Activated CD4-positive, alpha-beta T cell treated with anti-CD3 and anti-CD28 coated beads for 48 hours (primary cell): ENCODE measurements at regions not wholly inside any gene's neighbourhood (a gene's known extent, or its start where the extent isn't known, plus 50 kb on each side); places are given as distances from the start of the nearest gene placed in this dataset.
"Not testable (repeated sequence)": the region's sequence is repeated elsewhere in the genome, so short reads cannot be mapped to it uniquely, and the experiment has no call there.

Experiments used
- DNase-seq: peaks from one replicate; pipeline ENCODE4 v3.0.0-alpha.2; 2020

GRCh38 chr13:80840316-80840976 lies 499.5 kb upstream of the SPRY2 start:
- DNase-seq, result no peak

GRCh38 chr13:80835902-80836301 lies 495.0 kb upstream of the SPRY2 start:
- DNase-seq, result no peak

- DNase-seq, result no peak
Observed at GRCh38 chr13:80830431-80830830, 489.5 kb upstream of the SPRY2 start.

- no peak for DNase-seq
Observed at GRCh38 chr13:80828759-80829158, 487.8 kb upstream of the SPRY2 start.

GRCh38 chr13:80825276-80825675 lies 484.4 kb upstream of the SPRY2 start:
- no peak for DNase-seq

- no peak for DNase-seq
Observed at GRCh38 chr13:80824229-80824628, 483.3 kb upstream of the SPRY2 start.

- DNase-seq, result no peak
Observed at GRCh38 chr13:80823472-80823871, 482.5 kb upstream of the SPRY2 start.

GRCh38 chr13:80821466-80821865 lies 480.5 kb upstream of the SPRY2 start:
- no peak for DNase-seq

- DNase-seq, result no peak
Observed at GRCh38 chr13:80817979-80818378, 477.1 kb upstream of the SPRY2 start.

GRCh38 chr13:80814541-80814940 lies 473.6 kb upstream of the SPRY2 start:
- DNase-seq, result no peak

- not testable (repeated sequence) for DNase-seq
Observed at GRCh38 chr13:80810294-80810693, 469.4 kb upstream of the SPRY2 start.

GRCh38 chr13:80802946-80803345 lies 462.0 kb upstream of the SPRY2 start:
- DNase-seq, result no peak

GRCh38 chr13:80798576-80799133 lies 457.7 kb upstream of the SPRY2 start:
- DNase-seq, result no peak

- no peak for DNase-seq
Observed at GRCh38 chr13:80787604-80788003, 446.7 kb upstream of the SPRY2 start.

- DNase-seq, result no peak
Observed at GRCh38 chr13:80783926-80784565, 443.1 kb upstream of the SPRY2 start.

- DNase-seq, result no peak
Observed at GRCh38 chr13:80782441-80782840, 441.5 kb upstream of the SPRY2 start.

GRCh38 chr13:80778297-80778696 lies 437.4 kb upstream of the SPRY2 start:
- no peak for DNase-seq

- no peak for DNase-seq
Observed at GRCh38 chr13:80757694-80758093, 416.8 kb upstream of the SPRY2 start.

- DNase-seq, result no peak
Observed at GRCh38 chr13:80755910-80756309, 415.0 kb upstream of the SPRY2 start.

GRCh38 chr13:80754441-80754840 lies 413.5 kb upstream of the SPRY2 start:
- DNase-seq, result no peak

- DNase-seq, result no peak
Observed at GRCh38 chr13:80753866-80754265, 412.9 kb upstream of the SPRY2 start.

GRCh38 chr13:80751854-80752253 lies 410.9 kb upstream of the SPRY2 start:
- no peak for DNase-seq

- no peak for DNase-seq
Observed at GRCh38 chr13:80744147-80744914, 403.4 kb upstream of the SPRY2 start.

- DNase-seq, result no peak
Observed at GRCh38 chr13:80742033-80742432, 401.1 kb upstream of the SPRY2 start.
